Nephron (organoid): ENCODE measurements at regions not wholly inside any gene's neighbourhood (a gene's known extent, or its start where the extent isn't known, plus 50 kb on each side); places are given as distances from the start of the nearest gene placed in this dataset.

Source experiments
- H3K27ac Mint-ChIP-seq, 3 experiments: 2 replicates each; pipeline ENCODE4 v1.8.0; 2020; ENCODE audit warnings: mixed read lengths in 3 of 3, mild to moderate bottlenecking in 2 of 3, moderate library complexity in 1 of 3
- H3K27me3 Mint-ChIP-seq: 2 replicates; pipeline ENCODE4 v1.8.0; 2021; ENCODE audit warnings: low read depth, mild to moderate bottlenecking, moderate library complexity, mixed read lengths
- H3K36me3 Mint-ChIP-seq: 2 replicates; pipeline ENCODE4 v1.8.0; 2020; ENCODE audit warnings: low read depth, mixed read lengths
- H3K4me1 Mint-ChIP-seq: 2 replicates; pipeline ENCODE4 v1.8.0; 2020; ENCODE audit warnings: mixed read lengths
- H3K4me3 Mint-ChIP-seq, 3 experiments: 2 replicates each; pipeline ENCODE4 v1.8.0; 2020; ENCODE audit warnings: mild to moderate bottlenecking in 3 of 3, mixed read lengths in 3 of 3, moderate library complexity in 2 of 3
- H3K9me3 Mint-ChIP-seq: 2 replicates; pipeline ENCODE4 v1.8.0; 2020; ENCODE audit warnings: mixed read lengths
- CTCF ChIP-seq, 3 experiments: fragments of 200-600 bp; sonication (generic); IDR thresholded peaks; one replicate each; pipeline ENCODE4 v1.5.0; 2021; ENCODE audit warnings: antibody characterized with exemption in 3 of 3; ENCODE audit not compliant: unreplicated experiment in 3 of 3

GRCh38 chr3:113070072-113070640, 79.4 kb downstream of the GTPBP8 start:
- Mint-ChIP-seq H3K9me3 (peaks cover 17% of the 10 kb centered on the region), H3K27ac (peak overlapping the region in 2 of 3 experiments; percentile 11 to 72), H3K36me3 (peaks cover 20% of the 10 kb centered on the region), H3K27me3 (no peaks in the 10 kb centered on the region), H3K4me3 (no peak overlapping the region), H3K4me1 (peaks cover 14% of the 10 kb centered on the region)
- no peak for TF ChIP-seq CTCF (IDR thresholded peaks at IDR 0.05; ENCODE audit: unreplicated experiment in 3 of 3)

- no peaks in the 10 kb centered on the region for H3K27me3 Mint-ChIP-seq
- peaks cover 14% of the 10 kb centered on the region for H3K9me3 Mint-ChIP-seq
- peaks cover 14% of the 10 kb centered on the region for H3K4me1 Mint-ChIP-seq
These were observed 79.9 kb downstream of the GTPBP8 start for GRCh38 chr3:113070681-113071113.

GRCh38 chr3:113075588-113075987, 84.8 kb downstream of the GTPBP8 start:
- Mint-ChIP-seq H3K4me1 (peaks cover 18% of the 10 kb centered on the region), H3K27ac (no peak overlapping the region), H3K27me3 (no peaks in the 10 kb centered on the region), H3K9me3 (no peaks in the 10 kb centered on the region), H3K4me3 (no peak overlapping the region), H3K36me3 (no peaks in the 10 kb centered on the region)
- TF ChIP-seq CTCF (IDR thresholded peaks at IDR 0.05; ENCODE audit: unreplicated experiment in 3 of 3) = no peak

More at GRCh38 chr3:113070681-113071113, 79.9 kb downstream of the GTPBP8 start:
- Mint-ChIP-seq H3K27ac (peak overlapping the region in 2 of 3 experiments; percentile 11 to 72), H3K36me3 (peaks cover 17% of the 10 kb centered on the region), H3K4me3 (no peak overlapping the region)
- no peak for TF ChIP-seq CTCF (IDR thresholded peaks at IDR 0.05; ENCODE audit: unreplicated experiment in 3 of 3)

- Mint-ChIP-seq H3K9me3 (no peaks in the 10 kb centered on the region), H3K27me3 (no peaks in the 10 kb centered on the region), H3K27ac (peak overlapping the region; percentile 35 to 71 (median 66)), H3K36me3 (no peaks in the 10 kb centered on the region), H3K4me3 (peak overlapping the region in 2 of 3 experiments; percentile 5 to 19), H3K4me1 (peaks cover 15% of the 10 kb centered on the region)
- TF ChIP-seq CTCF (IDR thresholded peaks at IDR 0.05; ENCODE audit: unreplicated experiment in 3 of 3) = no peak
These were observed 88.6 kb downstream of the GTPBP8 start for GRCh38 chr3:113079218-113079961.

GRCh38 chr3:113084777-113085176, 94.0 kb downstream of the GTPBP8 start:
- peaks cover 60% of the 10 kb centered on the region for H3K4me1 Mint-ChIP-seq
- no peak overlapping the region for H3K4me3 Mint-ChIP-seq
- H3K27ac Mint-ChIP-seq = peak overlapping the region; percentile 60 to 90 (median 72)
- H3K27me3 Mint-ChIP-seq = peaks cover 5% of the 10 kb centered on the region
- no peaks in the 10 kb centered on the region for H3K9me3 Mint-ChIP-seq
- no peak for TF ChIP-seq CTCF (IDR thresholded peaks at IDR 0.05; ENCODE audit: unreplicated experiment in 3 of 3)
- H3K36me3 Mint-ChIP-seq = no peaks in the 10 kb centered on the region
